H1 (cell line): ENCODE measurements at regions not wholly inside any gene's neighbourhood (a gene's known extent, or its start where the extent isn't known, plus 50 kb on each side); places are given as distances from the start of the nearest gene placed in this dataset.

ENCODE experiments used
- CTCF ChIA-PET: fragments of 300-600 bp; sonication (Branson Sonifier 250); formaldehyde crosslinking; loops from one replicate; lab custom pipeline; 2021; ENCODE audit not compliant: partially characterized antibody; lab: Charles Lee
- POLR2A ChIA-PET: fragments of 300-600 bp; sonication (Branson Sonifier 250); formaldehyde crosslinking; loops from one replicate; lab custom pipeline; 2021; ENCODE audit warnings: inconsistent platforms; ENCODE audit not compliant: partially characterized antibody; lab: Charles Lee
- DNase-seq, 2 experiments: peaks; one replicate each; pipeline versions ENCODE4 v3.0.0 to v3.0.0-alpha.2; 2010 to 2022; ENCODE audit warnings: low spot score in 2 of 2, low read depth in 1 of 2, mixed read lengths in 1 of 2
- FAIRE-seq: peaks from 2 replicates; lab custom pipeline; 2011; peaks lifted over from hg19 to GRCh38; lab: Jason Lieb, UNC
- H2AFZ ChIP-seq: 2 replicates; pipeline ENCODE4 v1.8.1; 2012; ENCODE audit warnings: low read length, inconsistent platforms
- H2AK5ac ChIP-seq: 2 replicates; pipeline ENCODE4 v1.6.1; 2013; ENCODE audit warnings: low read depth, low read length
- H2BK120ac ChIP-seq: replicated peaks from 2 replicates; pipeline ENCODE3; 2013; ENCODE audit warnings: low read depth, low read length, inconsistent platforms
- H2BK12ac ChIP-seq: 2 replicates; pipeline ENCODE4 v1.6.1; 2013; ENCODE audit warnings: low read depth, low read length
- H2BK15ac ChIP-seq: 2 replicates; pipeline ENCODE4 v1.6.1; 2013; ENCODE audit warnings: low read length
- H2BK20ac ChIP-seq: 2 replicates; pipeline ENCODE4 v1.6.1; 2013; ENCODE audit warnings: low read length
- H2BK5ac ChIP-seq: 2 replicates; pipeline ENCODE4 v1.6.1; 2013; ENCODE audit warnings: low read depth, low read length
- H3K14ac ChIP-seq: 2 replicates; pipeline ENCODE4 v1.6.1; 2013; ENCODE audit warnings: inconsistent platforms; ENCODE audit not compliant: insufficient read length
- H3K18ac ChIP-seq: 2 replicates; pipeline ENCODE4 v1.6.1; 2013; ENCODE audit warnings: low read length; ENCODE audit errors: extremely low read depth
- H3K23ac ChIP-seq: 2 replicates; pipeline ENCODE4 v1.6.1; 2013; ENCODE audit warnings: inconsistent platforms; ENCODE audit not compliant: insufficient read length
- H3K23me2 ChIP-seq: 2 replicates; pipeline ENCODE4 v1.6.1; 2013; ENCODE audit warnings: low read depth, low read length
- H3K27ac ChIP-seq: 2 replicates; pipeline ENCODE4 v1.6.1; 2011; ENCODE audit warnings: low read depth, low read length, inconsistent platforms
- H3K27me3 ChIP-seq, 4 experiments: replicated peaks in 1 of 4; 1 replicate in 1 of 4; 2 replicates in 3 of 4; pipeline versions ENCODE4 v1.6.1 to v1.8.1; 2011 to 2013; ENCODE audit warnings: low read length in 3 of 4, mild to moderate bottlenecking in 3 of 4, inconsistent platforms in 2 of 4, mixed read lengths in 2 of 4, moderate library complexity in 1 of 4; ENCODE audit not compliant: control insufficient read depth in 3 of 4, insufficient read depth in 3 of 4; ENCODE audit errors: extremely low read depth in 1 of 4
- H3K36me3 ChIP-seq, 4 experiments: 2 replicates each; pipeline versions ENCODE4 v1.6.1 to v1.8.1; 2011 to 2013; ENCODE audit warnings: mild to moderate bottlenecking in 4 of 4, low read length in 3 of 4, moderate library complexity in 2 of 4, control low read depth in 1 of 4, inconsistent platforms in 1 of 4; ENCODE audit not compliant: insufficient read depth in 4 of 4, control insufficient read depth in 2 of 4
- H3K4ac ChIP-seq: replicated peaks from 2 replicates; pipeline ENCODE3; 2013; ENCODE audit warnings: low read length, low read depth, mixed read lengths, inconsistent platforms; ENCODE audit not compliant: insufficient read length
- H3K4me1 ChIP-seq, 4 experiments: replicated peaks in 1 of 4; 1 replicate in 1 of 4; 2 replicates in 3 of 4; pipeline versions ENCODE4 v1.6.1 to v1.8.1; 2011 to 2013; ENCODE audit warnings: low read length in 3 of 4, inconsistent platforms in 2 of 4, mixed read lengths in 1 of 4; ENCODE audit not compliant: insufficient read depth in 4 of 4, control insufficient read depth in 3 of 4
- H3K4me2 ChIP-seq, 2 experiments: 2 replicates each; pipeline versions ENCODE4 v1.6.1 to v1.8.1; 2011 to 2013; ENCODE audit warnings: low read depth in 2 of 2, low read length in 2 of 2, control low read depth in 1 of 2, inconsistent platforms in 1 of 2, mild to moderate bottlenecking in 1 of 2; ENCODE audit not compliant: insufficient read depth in 1 of 2
- H3K4me3 ChIP-seq, 4 experiments: fragments of 200-600, 300-600 bp in 1 of 4; sonication (generic), shearing (Covaris generic), sonication (Bioruptor Twin) in 1 of 4; 2 replicates each; pipeline versions ENCODE4 v1.5.1 to v1.8.1; 2011 to 2016; ENCODE audit warnings: low read length in 4 of 4, low read depth in 3 of 4, control low read depth in 2 of 4, inconsistent platforms in 2 of 4, mild to moderate bottlenecking in 2 of 4, mixed read lengths in 1 of 4, moderate library complexity in 1 of 4; ENCODE audit not compliant: insufficient read depth in 2 of 4; ENCODE audit errors: extremely low read depth in 1 of 4
- H3K56ac ChIP-seq: replicated peaks from 2 replicates; pipeline ENCODE3; 2013; ENCODE audit warnings: low read depth, mild to moderate bottlenecking, mixed read lengths, low read length, inconsistent platforms; ENCODE audit not compliant: insufficient read length
- H3K79me1 ChIP-seq: 2 replicates; pipeline ENCODE4 v1.6.1; 2013; ENCODE audit warnings: low read depth, low read length, control low read depth
- H3K79me2 ChIP-seq, 2 experiments: 2 replicates each; pipeline versions ENCODE4 v1.6.1 to v1.8.1; 2012 to 2013; ENCODE audit warnings: low read length in 2 of 2, mild to moderate bottlenecking in 2 of 2, inconsistent platforms in 1 of 2; ENCODE audit not compliant: insufficient read depth in 2 of 2, control insufficient read depth in 1 of 2
- H3K9ac ChIP-seq, 4 experiments: replicated peaks in 1 of 4; 1 replicate in 1 of 4; 2 replicates in 3 of 4; pipeline versions ENCODE4 v1.6.1 to v1.8.1; 2011 to 2013; ENCODE audit warnings: low read depth in 3 of 4, low read length in 3 of 4, control low read depth in 2 of 4, mild to moderate bottlenecking in 2 of 4, moderate library complexity in 2 of 4, inconsistent platforms in 1 of 4; ENCODE audit errors: extremely low read depth in 1 of 4
- H3K9me3 ChIP-seq, 2 experiments: 2 replicates each; pipeline versions ENCODE4 v1.6.1 to v1.8.1; 2012 to 2013; ENCODE audit warnings: mild to moderate bottlenecking in 2 of 2, moderate library complexity in 2 of 2, control low read depth in 1 of 2, inconsistent platforms in 1 of 2, low read depth in 1 of 2, low read length in 1 of 2, mixed read lengths in 1 of 2; ENCODE audit not compliant: insufficient read depth in 2 of 2
- H4K20me1 ChIP-seq, 2 experiments: replicated peaks in 1 of 2; 2 replicates each; pipeline versions ENCODE3 to v1.8.1; 2011 to 2013; ENCODE audit warnings: inconsistent platforms in 2 of 2, low read length in 2 of 2, mild to moderate bottlenecking in 1 of 2; ENCODE audit not compliant: insufficient read depth in 2 of 2, control insufficient read depth in 1 of 2
- H4K5ac ChIP-seq: 2 replicates; pipeline ENCODE4 v1.6.1; 2013; ENCODE audit warnings: low read length, low read depth, mixed read lengths, inconsistent platforms; ENCODE audit not compliant: insufficient read length
- H4K8ac ChIP-seq: 2 replicates; pipeline ENCODE4 v1.8.0; 2013; ENCODE audit warnings: mild to moderate bottlenecking, moderate library complexity, low read length, inconsistent platforms; ENCODE audit not compliant: insufficient read depth; ENCODE audit errors: extremely low read depth
- H4K91ac ChIP-seq: replicated peaks from 2 replicates; pipeline ENCODE3; 2013; ENCODE audit warnings: low read length, mixed read lengths, inconsistent platforms; ENCODE audit not compliant: insufficient read length
- BACH1 ChIP-seq: IDR thresholded peaks from 2 replicates; pipeline ENCODE4 v1.6.1; 2012; ENCODE audit warnings: low read length, improper control_type of control experiment
- EGR1 ChIP-seq: IDR thresholded peaks from 2 replicates; pipeline ENCODE4 v1.6.1; 2011; ENCODE audit warnings: low read depth, low read length, borderline replicate concordance
- EP300 ChIP-seq, 2 experiments: IDR thresholded peaks; 1 replicate in 1 of 2; 2 replicates in 1 of 2; pipeline ENCODE4 v1.6.1; 2011 to 2012; ENCODE audit warnings: low read depth in 2 of 2, low read length in 2 of 2, mild to moderate bottlenecking in 2 of 2, borderline replicate concordance in 1 of 2, inconsistent platforms in 1 of 2, moderate library complexity in 1 of 2
- EZH2 ChIP-seq: fragments of 200-600 bp; sonication (generic); IDR thresholded peaks from 2 replicates; pipeline ENCODE4 v1.7.1; 2012; ENCODE audit warnings: low read depth, mild to moderate bottlenecking, moderate library complexity, low read length, inconsistent platforms; ENCODE audit not compliant: severe bottlenecking
- FOSL1 ChIP-seq: IDR thresholded peaks from 2 replicates; pipeline ENCODE4 v1.6.1; 2011; ENCODE audit warnings: mild to moderate bottlenecking, low read depth, low read length, moderate library complexity; ENCODE audit not compliant: insufficient read depth
- MAFK ChIP-seq: IDR thresholded peaks from 2 replicates; pipeline ENCODE4 v1.6.1; 2012; ENCODE audit warnings: low read depth, mild to moderate bottlenecking, improper control_type of control experiment, low read length
- RFX5 ChIP-seq: IDR thresholded peaks from 2 replicates; pipeline ENCODE4 v1.6.1; 2011; ENCODE audit warnings: low read depth, low read length, improper control_type of control experiment, borderline replicate concordance
- TAF7 ChIP-seq: optimal IDR thresholded peaks from 2 replicates; pipeline ENCODE3; 2011; ENCODE audit warnings: low read depth, mild to moderate bottlenecking, inconsistent platforms, low read length, moderate library complexity, borderline replicate concordance
- TCF12 ChIP-seq: IDR thresholded peaks from 2 replicates; pipeline ENCODE4 v1.6.1; 2011; ENCODE audit warnings: low read depth, mild to moderate bottlenecking, low read length
- WGBS, 2 experiments: shearing (Covaris generic) in 1 of 2; methylation state at CpG; one replicate each; pipeline versions ENCODE4 v1.1.6 to v1.1.7; 2013 to 2015; ENCODE audit warnings: low lambda C conversion rate in 2 of 2, mixed read lengths in 2 of 2, inconsistent platforms in 1 of 2, low coverage in 1 of 2, missing lambda C conversion rate in 1 of 2; ENCODE audit not compliant: insufficient replicate concordance in 2 of 2, insufficient coverage in 1 of 2, insufficient read length in 1 of 2; ENCODE audit errors: extremely low coverage in 1 of 2, missing lambda C conversion rate in 1 of 2; 5-methylcytosine and 5-hydroxymethylcytosine counted together
- TF ChIP-seq, protein P1 (sequence below): IDR thresholded peaks from 2 replicates; pipeline ENCODE4 v1.6.1; 2012; ENCODE audit warnings: inconsistent platforms

DNA sequence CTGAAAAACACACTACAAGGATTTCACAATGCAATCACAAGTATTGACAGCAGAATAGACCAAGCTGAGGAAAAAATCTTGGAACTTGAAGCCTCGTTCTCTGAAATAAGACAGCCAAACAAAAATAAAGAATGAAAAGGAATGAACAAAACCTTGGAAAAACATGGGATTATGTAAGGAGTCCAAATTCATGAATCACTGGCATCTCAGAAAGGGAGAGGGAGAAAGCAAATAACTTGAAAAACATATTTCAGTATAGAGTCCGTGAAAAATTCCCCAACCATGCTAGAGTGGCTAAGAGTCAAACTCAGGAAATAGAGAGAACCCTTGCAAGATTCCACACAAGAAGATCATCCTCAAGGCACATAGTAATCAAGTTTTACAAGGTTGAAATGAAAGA, 178.5 kb upstream of the CTSO start:
- Histone ChIP-seq H3K27me3 (no peaks in the 10 kb centered on the region), H4K91ac (no peak overlapping the region), H2BK120ac (no peak overlapping the region), H3K4me1 (no peaks in the 10 kb centered on the region), H3K4ac (no peak overlapping the region), H2BK20ac (no peak overlapping the region), H3K79me2 (no peaks in the 10 kb centered on the region), H3K27ac (no peak overlapping the region), H3K56ac (no peak overlapping the region), H3K36me3 (no peaks in the 10 kb centered on the region), H3K4me2 (no peak overlapping the region), H3K23me2 (no peaks in the 10 kb centered on the region), H3K9me3 (no peaks in the 10 kb centered on the region), H2AFZ (no peak overlapping the region), H2BK5ac (no peak overlapping the region), H4K5ac (no peak overlapping the region), H3K23ac (no peak overlapping the region), H3K79me1 (no peaks in the 10 kb centered on the region), H3K9ac (no peak overlapping the region), H3K18ac (no peak overlapping the region), H3K4me3 (no peak overlapping the region), H2AK5ac (no peak overlapping the region), H3K14ac (no peak overlapping the region), H2BK15ac (no peak overlapping the region), H4K8ac (no peak overlapping the region), H4K20me1 (no peaks in the 10 kb centered on the region), H2BK12ac (no peak overlapping the region)
- ChIA-PET POLR2A (no interaction called here), CTCF (interaction anchor here (0.6 to 2.7 kb wide), 4 partner anchors 11 to 336 kb away, joined by 3 to 10 read pairs (median 3); no protein-coding TSS in a partner anchor)
- TF ChIP-seq TAF7 (no peak), MAFK (no peak), EGR1 (no peak), EP300 (IDR thresholded peaks at IDR 0.05; ENCODE audit: borderline replicate concordance in 1 of 2, low read depth in 2 of 2, low read length in 2 of 2) (no peak), EZH2 (no peak), TCF12 (no peak), FOSL1 (no peak), RFX5 (no peak), BACH1 (no peak)
- TF ChIP-seq, protein P1, sequence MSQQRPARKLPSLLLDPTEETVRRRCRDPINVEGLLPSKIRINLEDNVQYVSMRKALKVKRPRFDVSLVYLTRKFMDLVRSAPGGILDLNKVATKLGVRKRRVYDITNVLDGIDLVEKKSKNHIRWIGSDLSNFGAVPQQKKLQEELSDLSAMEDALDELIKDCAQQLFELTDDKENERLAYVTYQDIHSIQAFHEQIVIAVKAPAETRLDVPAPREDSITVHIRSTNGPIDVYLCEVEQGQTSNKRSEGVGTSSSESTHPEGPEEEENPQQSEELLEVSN = no peak
- FAIRE-seq (no peak), DNase-seq (no peak)
- WGBS, 2 experiments = 94% methylated on average over 2 of the region's 2 CpGs; no CpG with 5 or more reads in 1 of the 2 experiments
